Neural crest cell (in vitro differentiated cells): ENCODE measurements at regions not wholly inside any gene's neighbourhood (a gene's known extent, or its start where the extent isn't known, plus 50 kb on each side); places are given as distances from the start of the nearest gene placed in this dataset.

Experiments
- DNase-seq: peaks from one replicate; pipeline ENCODE4 v3.0.0; 2021; ENCODE audit warnings: low read depth, mixed read lengths, low spot score
- H3K27ac Mint-ChIP-seq: one replicate; pipeline ENCODE4 v1.8.0; 2021; ENCODE audit warnings: mild to moderate bottlenecking, mixed read lengths; ENCODE audit not compliant: unreplicated experiment
- H3K27me3 Mint-ChIP-seq: 2 replicates; pipeline ENCODE4 v1.8.0; 2021; ENCODE audit warnings: low read depth, mild to moderate bottlenecking, mixed read lengths
- H3K36me3 Mint-ChIP-seq: 2 replicates; pipeline ENCODE4 v1.8.0; 2021; ENCODE audit warnings: low read depth, mild to moderate bottlenecking, mixed read lengths
- H3K4me1 Mint-ChIP-seq: 2 replicates; pipeline ENCODE4 v1.8.0; 2021; ENCODE audit warnings: mixed read lengths
- H3K4me3 Mint-ChIP-seq: one replicate; pipeline ENCODE4 v1.8.0; 2021; ENCODE audit warnings: mild to moderate bottlenecking, mixed read lengths
- H3K9me3 Mint-ChIP-seq: 2 replicates; pipeline ENCODE4 v1.8.0; 2021; ENCODE audit warnings: mixed read lengths
- CTCF ChIP-seq: fragments of 200-600 bp; sonication (generic); conservative IDR thresholded peaks from 2 replicates; pipeline ENCODE4 v1.5.0; 2021; ENCODE audit warnings: antibody characterized with exemption, mild to moderate bottlenecking

- TF ChIP-seq CTCF: no peak
- Mint-ChIP-seq H3K27ac (no peak overlapping the region), H3K27me3 (no peaks in the 10 kb centered on the region), H3K36me3 (no peaks in the 10 kb centered on the region), H3K4me3 (no peak overlapping the region), H3K9me3 (no peaks in the 10 kb centered on the region), H3K4me1 (peaks cover 15% of the 10 kb centered on the region)
- no peak for DNase-seq
These were observed 307.7 kb downstream of the SIPA1L2 start for GRCh38 chr1:232322162-232322734.

- no peak for TF ChIP-seq CTCF
- no peak for DNase-seq
- Mint-ChIP-seq H3K27me3 (no peaks in the 10 kb centered on the region), H3K9me3 (no peaks in the 10 kb centered on the region), H3K4me3 (no peak overlapping the region), H3K27ac (peak overlapping the region; percentile 25), H3K36me3 (no peaks in the 10 kb centered on the region), H3K4me1 (peaks cover 15% of the 10 kb centered on the region)
These were observed 310.3 kb downstream of the SIPA1L2 start for GRCh38 chr1:232319518-232320210.

GRCh38 chr1:232319072-232319471 lies 310.9 kb downstream of the SIPA1L2 start:
- H3K27me3 Mint-ChIP-seq: no peaks in the 10 kb centered on the region
- H3K9me3 Mint-ChIP-seq: no peaks in the 10 kb centered on the region
- H3K4me3 Mint-ChIP-seq: no peak overlapping the region
- DNase-seq: no peak
- no peaks in the 10 kb centered on the region for H3K36me3 Mint-ChIP-seq
- no peak overlapping the region for H3K27ac Mint-ChIP-seq
- TF ChIP-seq CTCF: no peak
- H3K4me1 Mint-ChIP-seq: peaks cover 15% of the 10 kb centered on the region

GRCh38 chr1:232318143-232318542 lies 311.8 kb downstream of the SIPA1L2 start:
- peaks cover 6% of the 10 kb centered on the region for H3K9me3 Mint-ChIP-seq
- TF ChIP-seq CTCF: no peak
- H3K27ac Mint-ChIP-seq: no peak overlapping the region
- H3K4me1 Mint-ChIP-seq: peaks cover 15% of the 10 kb centered on the region
- H3K4me3 Mint-ChIP-seq: no peak overlapping the region
- DNase-seq: no peak
- no peaks in the 10 kb centered on the region for H3K27me3 Mint-ChIP-seq
- H3K36me3 Mint-ChIP-seq: peaks cover 2% of the 10 kb centered on the region

- Mint-ChIP-seq H3K4me3 (no peak overlapping the region), H3K27ac (no peak overlapping the region), H3K27me3 (no peaks in the 10 kb centered on the region), H3K4me1 (peaks cover 15% of the 10 kb centered on the region), H3K36me3 (peaks cover 8% of the 10 kb centered on the region), H3K9me3 (peaks cover 11% of the 10 kb centered on the region)
- DNase-seq: no peak
- no peak for TF ChIP-seq CTCF
These were observed 312.6 kb downstream of the SIPA1L2 start for GRCh38 chr1:232317350-232317749.
